ENCODE measurements at regions not wholly inside any gene's neighbourhood (a gene's known extent, or its start where the extent isn't known, plus 50 kb on each side); places are given as distances from the start of the nearest gene placed in this dataset.
"Not testable (repeated sequence)": the region's sequence is repeated elsewhere in the genome, so short reads cannot be mapped to it uniquely, and the experiment has no call there.

- H3K27me3 ChIP-seq (ENCODE audit: control insufficient read depth in 1 of 2, insufficient read depth in 2 of 2, low read length in 2 of 2), result no peaks in the 10 kb centered on the region
- H3K9ac ChIP-seq (ENCODE audit: low read length in 2 of 2), result peak overlapping the region; percentile 55 to 72
- peak overlapping the region; percentile 84 to 90 for H3K4me3 ChIP-seq (ENCODE audit: low read length in 2 of 2)
- peaks cover 0 to 4% of the 10 kb centered on the region in 2 donors for H3K36me3 ChIP-seq (ENCODE audit: control insufficient read depth in 2 of 2, insufficient read depth in 2 of 2, low read length in 2 of 2)
- H3K4me1 ChIP-seq (ENCODE audit: control insufficient read depth, insufficient read depth, low read length), result peaks cover 31% of the 10 kb centered on the region
- H3K9me3 ChIP-seq (ENCODE audit: control insufficient read depth in 2 of 2, low read length in 2 of 2), result peaks cover 0 to 8% of the 10 kb centered on the region in 2 donors
- peak overlapping the region; percentile 11 for H3K27ac ChIP-seq (ENCODE audit: low read length)
These were observed 59.1 kb downstream of the ZNF467 start for GRCh38 chr7:149714081-149714909.

- Histone ChIP-seq H3K4me3 (ENCODE audit: low read length in 2 of 2) (peak overlapping the region; percentile 84 to 90), H3K9ac (ENCODE audit: low read length in 2 of 2) (peak overlapping the region in 1 of 2 donors; percentile 72), H3K27ac (ENCODE audit: low read length) (no peak overlapping the region)
These were observed 59.7 kb downstream of the ZNF467 start for GRCh38 chr7:149713731-149714068.

GRCh38 chr7:149713061-149713730 is 60.2 kb downstream of the ZNF467 start:
- Histone ChIP-seq H3K9ac (ENCODE audit: low read length in 2 of 2) (no peak overlapping the region), H3K4me3 (ENCODE audit: low read length in 2 of 2) (no peak overlapping the region), H3K4me1 (ENCODE audit: control insufficient read depth, insufficient read depth, low read length) (peaks cover 26% of the 10 kb centered on the region), H3K9me3 (ENCODE audit: control insufficient read depth in 2 of 2, low read length in 2 of 2) (peaks cover 0 to 8% of the 10 kb centered on the region in 2 donors), H3K27ac (ENCODE audit: low read length) (no peak overlapping the region), H3K36me3 (ENCODE audit: control insufficient read depth in 2 of 2, insufficient read depth in 2 of 2, low read length in 2 of 2) (no peaks in the 10 kb centered on the region), H3K27me3 (ENCODE audit: control insufficient read depth in 1 of 2, insufficient read depth in 2 of 2, low read length in 2 of 2) (no peaks in the 10 kb centered on the region)

More at GRCh38 chr7:149713731-149714068, 59.7 kb downstream of the ZNF467 start:
- Histone ChIP-seq H3K9me3 (ENCODE audit: control insufficient read depth in 2 of 2, low read length in 2 of 2) (peaks cover 0 to 8% of the 10 kb centered on the region in 2 donors), H3K27me3 (ENCODE audit: control insufficient read depth in 1 of 2, insufficient read depth in 2 of 2, low read length in 2 of 2) (no peaks in the 10 kb centered on the region), H3K4me1 (ENCODE audit: control insufficient read depth, insufficient read depth, low read length) (peaks cover 26% of the 10 kb centered on the region), H3K36me3 (ENCODE audit: control insufficient read depth in 2 of 2, insufficient read depth in 2 of 2, low read length in 2 of 2) (no peaks in the 10 kb centered on the region)

GRCh38 chr7:149708026-149708425 is 65.4 kb downstream of the ZNF467 start:
- H3K9me3 ChIP-seq (ENCODE audit: control insufficient read depth in 2 of 2, low read length in 2 of 2), result peaks cover 0 to 8% of the 10 kb centered on the region in 2 donors
- no peak overlapping the region for H3K4me3 ChIP-seq (ENCODE audit: low read length in 2 of 2)
- H3K36me3 ChIP-seq (ENCODE audit: control insufficient read depth in 2 of 2, insufficient read depth in 2 of 2, low read length in 2 of 2), result no peaks in the 10 kb centered on the region
- no peaks in the 10 kb centered on the region for H3K4me1 ChIP-seq (ENCODE audit: control insufficient read depth, insufficient read depth, low read length)
- peaks cover 0 to 2% of the 10 kb centered on the region in 2 donors for H3K27me3 ChIP-seq (ENCODE audit: control insufficient read depth in 1 of 2, insufficient read depth in 2 of 2, low read length in 2 of 2)
- no peak overlapping the region for H3K9ac ChIP-seq (ENCODE audit: low read length in 2 of 2)
- no peak overlapping the region for H3K27ac ChIP-seq (ENCODE audit: low read length)

GRCh38 chr7:149707448-149707886 is 65.9 kb downstream of the ZNF467 start:
- no peak overlapping the region for H3K27ac ChIP-seq (ENCODE audit: low read length)
- peaks cover 0 to 2% of the 10 kb centered on the region in 2 donors for H3K27me3 ChIP-seq (ENCODE audit: control insufficient read depth in 1 of 2, insufficient read depth in 2 of 2, low read length in 2 of 2)
- no peaks in the 10 kb centered on the region for H3K4me1 ChIP-seq (ENCODE audit: control insufficient read depth, insufficient read depth, low read length)
- H3K4me3 ChIP-seq (ENCODE audit: low read length in 2 of 2), result no peak overlapping the region
- no peak overlapping the region for H3K9ac ChIP-seq (ENCODE audit: low read length in 2 of 2)
- peaks cover 0 to 8% of the 10 kb centered on the region in 2 donors for H3K9me3 ChIP-seq (ENCODE audit: control insufficient read depth in 2 of 2, low read length in 2 of 2)
- H3K36me3 ChIP-seq (ENCODE audit: control insufficient read depth in 2 of 2, insufficient read depth in 2 of 2, low read length in 2 of 2), result no peaks in the 10 kb centered on the region

GRCh38 chr7:149706398-149706797 is 67.0 kb downstream of the ZNF467 start:
- Histone ChIP-seq H3K36me3 (ENCODE audit: control insufficient read depth in 2 of 2, insufficient read depth in 2 of 2, low read length in 2 of 2) (no peaks in the 10 kb centered on the region), H3K27me3 (ENCODE audit: control insufficient read depth in 1 of 2, insufficient read depth in 2 of 2, low read length in 2 of 2) (peaks cover 0 to 2% of the 10 kb centered on the region in 2 donors), H3K4me1 (ENCODE audit: control insufficient read depth, insufficient read depth, low read length) (no peaks in the 10 kb centered on the region), H3K27ac (ENCODE audit: low read length) (no peak overlapping the region), H3K4me3 (ENCODE audit: low read length in 2 of 2) (no peak overlapping the region), H3K9ac (ENCODE audit: low read length in 2 of 2) (no peak overlapping the region), H3K9me3 (ENCODE audit: control insufficient read depth in 2 of 2, low read length in 2 of 2) (peaks cover 0 to 8% of the 10 kb centered on the region in 2 donors)

- Histone ChIP-seq H3K4me3 (ENCODE audit: low read length in 2 of 2) (no peak overlapping the region), H3K36me3 (ENCODE audit: control insufficient read depth in 2 of 2, insufficient read depth in 2 of 2, low read length in 2 of 2) (no peaks in the 10 kb centered on the region), H3K27me3 (ENCODE audit: control insufficient read depth in 1 of 2, insufficient read depth in 2 of 2, low read length in 2 of 2) (peaks cover 0 to 2% of the 10 kb centered on the region in 2 donors), H3K4me1 (ENCODE audit: control insufficient read depth, insufficient read depth, low read length) (no peaks in the 10 kb centered on the region), H3K9ac (ENCODE audit: low read length in 2 of 2) (no peak overlapping the region), H3K27ac (ENCODE audit: low read length) (no peak overlapping the region), H3K9me3 (ENCODE audit: control insufficient read depth in 2 of 2, low read length in 2 of 2) (no peaks in the 10 kb centered on the region)
These were observed 68.9 kb downstream of the ZNF467 start for GRCh38 chr7:149704507-149704906.

- Histone ChIP-seq H3K27ac (ENCODE audit: low read length) (no peak overlapping the region), H3K9me3 (ENCODE audit: control insufficient read depth in 2 of 2, low read length in 2 of 2) (no peaks in the 10 kb centered on the region), H3K36me3 (ENCODE audit: control insufficient read depth in 2 of 2, insufficient read depth in 2 of 2, low read length in 2 of 2) (no peaks in the 10 kb centered on the region), H3K4me1 (ENCODE audit: control insufficient read depth, insufficient read depth, low read length) (no peaks in the 10 kb centered on the region), H3K4me3 (ENCODE audit: low read length in 2 of 2) (no peak overlapping the region), H3K9ac (ENCODE audit: low read length in 2 of 2) (no peak overlapping the region), H3K27me3 (ENCODE audit: control insufficient read depth in 1 of 2, insufficient read depth in 2 of 2, low read length in 2 of 2) (peaks cover 0 to 2% of the 10 kb centered on the region in 2 donors)
These were observed 70.2 kb downstream of the ZNF467 start for GRCh38 chr7:149703044-149703650.

GRCh38 chr7:149701495-149702240 is 71.7 kb downstream of the ZNF467 start:
- no peaks in the 10 kb centered on the region for H3K4me1 ChIP-seq (ENCODE audit: control insufficient read depth, insufficient read depth, low read length)
- peaks cover 0 to 1% of the 10 kb centered on the region in 2 donors for H3K27me3 ChIP-seq (ENCODE audit: control insufficient read depth in 1 of 2, insufficient read depth in 2 of 2, low read length in 2 of 2)
- no peaks in the 10 kb centered on the region for H3K9me3 ChIP-seq (ENCODE audit: control insufficient read depth in 2 of 2, low read length in 2 of 2)
- no peak overlapping the region for H3K27ac ChIP-seq (ENCODE audit: low read length)
- H3K9ac ChIP-seq (ENCODE audit: low read length in 2 of 2), result no peak overlapping the region
- no peak overlapping the region for H3K4me3 ChIP-seq (ENCODE audit: low read length in 2 of 2)
- no peaks in the 10 kb centered on the region for H3K36me3 ChIP-seq (ENCODE audit: control insufficient read depth in 2 of 2, insufficient read depth in 2 of 2, low read length in 2 of 2)

GRCh38 chr7:149697767-149698166 is 75.6 kb downstream of the ZNF467 start:
- H3K4me3 ChIP-seq (ENCODE audit: low read length in 2 of 2); H3K27ac ChIP-seq (ENCODE audit: low read length); H3K9ac ChIP-seq (ENCODE audit: low read length in 2 of 2); H3K36me3 ChIP-seq (ENCODE audit: control insufficient read depth in 2 of 2, insufficient read depth in 2 of 2, low read length in 2 of 2); H3K4me1 ChIP-seq (ENCODE audit: control insufficient read depth, insufficient read depth, low read length); H3K27me3 ChIP-seq (ENCODE audit: control insufficient read depth in 1 of 2, insufficient read depth in 2 of 2, low read length in 2 of 2); H3K9me3 ChIP-seq (ENCODE audit: control insufficient read depth in 2 of 2, low read length in 2 of 2): not testable (repeated sequence)

Data from stomach smooth muscle (tissue), 2 donors.